Lower leg skin (tissue), 3 donors: ENCODE measurements at regions not wholly inside any gene's neighbourhood (a gene's known extent, or its start where the extent isn't known, plus 50 kb on each side); places are given as distances from the start of the nearest gene placed in this dataset.

Source experiments
- CTCF ChIP-seq, 3 donors: fragments of 450-650 bp; IDR thresholded peaks; one replicate each; pipeline ENCODE4 v1.5.1; 2016; ENCODE audit warnings: antibody characterized with exemption in 3 of 3, mild to moderate bottlenecking in 3 of 3, moderate library complexity in 2 of 3
- POLR2A ChIP-seq, 2 donors: fragments of 450-650 bp; IDR thresholded peaks; one replicate each; pipeline ENCODE4 v1.6.1; 2016 to 2017; ENCODE audit warnings: antibody characterized with exemption in 2 of 2, mild to moderate bottlenecking in 1 of 2, moderate library complexity in 1 of 2

GRCh38 chr2:217151509-217152206, 291.8 kb upstream of the TNP1 start:
- no peak for TF ChIP-seq CTCF (IDR thresholded peaks at IDR 0.05)
- TF ChIP-seq POLR2A (IDR thresholded peaks at IDR 0.05) = no peak
